BLaER1 (cell line): ENCODE measurements at regions not wholly inside any gene's neighbourhood (a gene's known extent, or its start where the extent isn't known, plus 50 kb on each side); places are given as distances from the start of the nearest gene placed in this dataset.
"Not testable (repeated sequence)": the region's sequence is repeated elsewhere in the genome, so short reads cannot be mapped to it uniquely, and the experiment has no call there.

Experiments
- H3K27ac ChIP-seq: shearing (Covaris generic); formaldehyde crosslinking; 2 replicates; pipeline ENCODE4 v1.8.1; 2022
- H3K27me3 ChIP-seq: shearing (Covaris generic); formaldehyde crosslinking; 2 replicates; pipeline ENCODE4 v1.8.1; 2022
- H3K36me3 ChIP-seq: shearing (Covaris generic); formaldehyde crosslinking; 2 replicates; pipeline ENCODE4 v1.8.1; 2022
- H3K4me1 ChIP-seq: shearing (Covaris generic); formaldehyde crosslinking; 2 replicates; pipeline ENCODE4 v1.8.1; 2022
- H3K4me2 ChIP-seq: shearing (Covaris generic); formaldehyde crosslinking; 2 replicates; pipeline ENCODE4 v1.8.1; 2022
- H3K4me3 ChIP-seq: shearing (Covaris generic); formaldehyde crosslinking; 2 replicates; pipeline ENCODE4 v1.8.1; 2022
- H3K9ac ChIP-seq: shearing (Covaris generic); formaldehyde crosslinking; 2 replicates; pipeline ENCODE4 v1.8.1; 2022
- H3K9me3 ChIP-seq: shearing (Covaris generic); formaldehyde crosslinking; 2 replicates; pipeline ENCODE4 v1.8.1; 2022
- H4K20me1 ChIP-seq: shearing (Covaris generic); formaldehyde crosslinking; 2 replicates; pipeline ENCODE4 v1.8.1; 2022
- Cebpa-rat ChIP-seq: shearing (Covaris generic); IDR thresholded peaks from 2 replicates; pipeline ENCODE4 v1.8.1; 2022

DNA sequence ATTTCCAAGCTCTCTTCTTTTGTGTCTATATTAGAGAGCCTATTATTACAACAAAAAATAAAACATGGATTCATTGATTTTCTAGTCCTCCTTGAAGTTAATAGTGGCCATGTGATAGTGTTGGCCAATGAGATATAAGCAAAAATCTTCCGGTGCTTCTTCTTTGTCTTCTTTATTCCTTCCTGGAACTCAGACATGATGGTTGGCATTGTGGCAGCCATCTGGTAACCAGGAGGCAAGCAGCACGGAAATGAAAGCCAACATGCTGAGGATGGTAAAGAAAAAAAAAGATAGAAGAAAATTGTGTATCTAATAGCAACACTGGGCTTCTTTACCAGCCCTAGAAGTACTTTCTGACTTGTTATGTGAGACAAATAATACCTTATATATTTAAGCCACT lies 50.8 kb upstream of the SEL1L start:
- Histone ChIP-seq H3K4me2 (no peak overlapping the region), H3K9ac (no peak overlapping the region), H3K27me3 (no peaks in the 10 kb centered on the region), H3K4me3 (no peak overlapping the region), H3K27ac (no peak overlapping the region), H3K4me1 (no peaks in the 10 kb centered on the region), H3K9me3 (0 out of 2 replicates have a peak, but pooled peaks cover 5% of the 10 kb centered on the region), H4K20me1 (no peaks in the 10 kb centered on the region), H3K36me3 (no peaks in the 10 kb centered on the region)
- TF ChIP-seq Cebpa-rat = no peak

DNA sequence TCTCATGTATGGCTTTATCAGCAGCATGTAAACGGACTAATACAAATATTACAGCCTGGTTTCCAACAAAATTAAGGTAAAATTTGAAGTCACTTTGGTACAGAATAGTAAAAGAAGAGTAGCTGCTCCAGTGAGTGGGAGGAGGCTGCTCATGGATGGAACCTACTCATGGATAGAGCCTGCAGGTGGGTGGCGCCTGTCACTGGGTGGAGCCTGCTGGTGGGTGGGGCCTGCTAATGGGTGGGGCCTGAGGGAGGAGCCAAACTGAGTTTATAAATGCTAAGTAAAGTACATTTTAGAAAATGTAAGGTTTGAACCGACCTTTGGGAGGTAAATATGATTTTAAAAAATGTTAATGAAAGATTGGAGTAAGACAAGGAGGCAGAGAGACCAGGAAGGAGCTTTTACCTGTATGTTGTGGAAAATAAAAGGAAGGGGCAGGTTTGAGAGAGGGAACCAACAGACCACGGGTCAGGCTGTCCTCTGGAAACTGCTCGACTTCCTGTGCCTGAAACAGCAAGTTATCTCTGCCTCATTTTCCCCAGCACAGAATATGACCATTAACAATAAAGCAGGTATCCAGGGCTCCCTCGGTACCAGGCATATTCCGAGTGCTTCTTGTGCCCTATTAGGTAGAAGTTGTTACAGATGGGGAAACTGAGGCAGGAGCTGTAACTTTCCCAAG lies 55.9 kb upstream of the SEL1L start:
- no peak overlapping the region for H3K4me2 ChIP-seq
- H3K9me3 ChIP-seq = no peaks in the 10 kb centered on the region
- no peaks in the 10 kb centered on the region for H3K36me3 ChIP-seq
- no peaks in the 10 kb centered on the region for H3K27me3 ChIP-seq
- no peak overlapping the region for H3K4me3 ChIP-seq
- no peak overlapping the region for H3K9ac ChIP-seq
- H3K27ac ChIP-seq = no peak overlapping the region
- TF ChIP-seq Cebpa-rat = no peak
- H3K4me1 ChIP-seq = no peaks in the 10 kb centered on the region; the same call in 1 of the 2 replicates
- H4K20me1 ChIP-seq = no peaks in the 10 kb centered on the region

GRCh38 chr14:81591266-81591665 lies 57.6 kb upstream of the SEL1L start:
- no peak for TF ChIP-seq Cebpa-rat
- no peak overlapping the region for H3K4me2 ChIP-seq
- H3K27me3 ChIP-seq = no peaks in the 10 kb centered on the region
- no peaks in the 10 kb centered on the region for H3K9me3 ChIP-seq
- H3K4me3 ChIP-seq = no peak overlapping the region
- H3K4me1 ChIP-seq = no peaks in the 10 kb centered on the region; the same call in 1 of the 2 replicates
- no peaks in the 10 kb centered on the region for H3K36me3 ChIP-seq
- H3K27ac ChIP-seq = no peak overlapping the region
- H4K20me1 ChIP-seq = no peaks in the 10 kb centered on the region
- no peak overlapping the region for H3K9ac ChIP-seq

- Histone ChIP-seq H3K4me1 (no peaks in the 10 kb centered on the region; the same call in 1 of the 2 replicates), H3K9ac (no peak overlapping the region), H3K9me3 (no peaks in the 10 kb centered on the region), H3K27ac (no peak overlapping the region), H3K27me3 (no peaks in the 10 kb centered on the region), H3K4me3 (no peak overlapping the region), H4K20me1 (no peaks in the 10 kb centered on the region), H3K4me2 (no peak overlapping the region), H3K36me3 (no peaks in the 10 kb centered on the region)
- TF ChIP-seq Cebpa-rat = no peak
Observed at GRCh38 chr14:81594012-81594411, 60.4 kb upstream of the SEL1L start.

GRCh38 chr14:81605660-81606059 lies 72.0 kb upstream of the SEL1L start:
- Histone ChIP-seq H3K4me2 (no peak overlapping the region), H3K4me3 (no peak overlapping the region), H3K9me3 (no peaks in the 10 kb centered on the region), H3K9ac (no peak overlapping the region), H3K27me3 (no peaks in the 10 kb centered on the region), H4K20me1 (no peaks in the 10 kb centered on the region), H3K4me1 (no peaks in the 10 kb centered on the region), H3K36me3 (no peaks in the 10 kb centered on the region), H3K27ac (no peak overlapping the region)
- TF ChIP-seq Cebpa-rat = no peak

- H3K9ac ChIP-seq = no peak overlapping the region
- H3K4me1 ChIP-seq = no peaks in the 10 kb centered on the region
- H3K27ac ChIP-seq = no peak overlapping the region
- no peak overlapping the region for H3K4me2 ChIP-seq
- no peaks in the 10 kb centered on the region for H4K20me1 ChIP-seq
- no peak overlapping the region for H3K4me3 ChIP-seq
- no peaks in the 10 kb centered on the region for H3K36me3 ChIP-seq
- H3K9me3 ChIP-seq = 0 out of 2 replicates have a peak, but pooled peaks cover 4% of the 10 kb centered on the region
- TF ChIP-seq Cebpa-rat = no peak
- no peaks in the 10 kb centered on the region for H3K27me3 ChIP-seq
Observed at GRCh38 chr14:81613341-81614045, 79.8 kb upstream of the SEL1L start.

- H3K36me3 ChIP-seq, H3K4me2 ChIP-seq, H3K27ac ChIP-seq, H3K27me3 ChIP-seq, H3K4me1 ChIP-seq, H4K20me1 ChIP-seq, H3K9me3 ChIP-seq, H3K9ac ChIP-seq, H3K4me3 ChIP-seq: not testable (repeated sequence)
Observed at GRCh38 chr14:81614302-81614701, 80.6 kb upstream of the SEL1L start.

- TF ChIP-seq Cebpa-rat = no peak
- Histone ChIP-seq H3K27me3 (no peaks in the 10 kb centered on the region), H4K20me1 (no peaks in the 10 kb centered on the region), H3K9me3 (0 out of 2 replicates have a peak, but pooled peaks cover 4% of the 10 kb centered on the region), H3K36me3 (no peaks in the 10 kb centered on the region), H3K4me3 (no peak overlapping the region), H3K4me1 (peaks cover 5% of the 10 kb centered on the region; the same call in 1 of the 2 replicates), H3K9ac (no peak overlapping the region), H3K27ac (no peak overlapping the region), H3K4me2 (no peak overlapping the region)
Observed at GRCh38 chr14:81618695-81619094, 85.0 kb upstream of the SEL1L start.

GRCh38 chr14:81619816-81620215 lies 86.2 kb upstream of the SEL1L start:
- H3K36me3 ChIP-seq = no peaks in the 10 kb centered on the region
- H3K4me2 ChIP-seq = no peak overlapping the region
- H3K27me3 ChIP-seq = no peaks in the 10 kb centered on the region
- no peak overlapping the region for H3K4me3 ChIP-seq
- H3K9me3 ChIP-seq = no peaks in the 10 kb centered on the region
- no peak overlapping the region for H3K9ac ChIP-seq
- H4K20me1 ChIP-seq = no peaks in the 10 kb centered on the region
- H3K27ac ChIP-seq = no peak overlapping the region
- peaks cover 5% of the 10 kb centered on the region; the same call in 1 of the 2 replicates for H3K4me1 ChIP-seq
- TF ChIP-seq Cebpa-rat = no peak

DNA sequence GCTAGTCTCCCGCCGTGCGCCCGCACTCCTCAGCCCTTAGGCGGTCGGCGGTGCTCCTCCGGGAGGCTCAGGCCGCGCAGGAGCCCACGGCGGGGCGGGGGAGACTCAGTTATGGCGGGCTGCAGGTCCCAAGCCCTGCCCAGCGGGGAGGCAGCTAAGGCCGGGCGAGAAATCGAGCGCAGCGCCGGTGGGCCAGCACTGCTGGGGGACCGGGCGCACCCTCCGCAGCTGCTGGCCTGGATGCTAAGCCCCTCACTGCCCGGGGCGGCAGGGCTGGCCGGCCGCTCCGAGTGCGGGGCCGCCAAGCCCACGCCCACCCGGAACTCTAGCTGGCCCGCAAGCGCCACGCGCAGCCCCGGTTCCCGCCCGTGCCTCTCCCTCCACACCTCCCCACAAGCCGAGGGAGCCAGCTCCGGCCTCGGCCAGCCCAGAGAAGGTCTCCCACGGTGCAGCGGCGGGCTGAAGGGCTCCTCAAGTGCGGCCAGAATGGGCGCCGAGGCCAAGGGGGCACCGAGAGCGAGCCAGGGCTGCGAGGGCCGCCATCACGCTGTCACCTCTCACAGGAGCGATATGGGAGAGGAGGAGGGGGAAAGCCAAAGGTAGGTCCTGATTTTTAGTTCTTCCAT lies 90.2 kb upstream of the SEL1L start:
- not testable (repeated sequence) for H3K9ac ChIP-seq, H3K27me3 ChIP-seq, H3K9me3 ChIP-seq, H3K4me2 ChIP-seq, H3K36me3 ChIP-seq, H4K20me1 ChIP-seq, H3K4me1 ChIP-seq, H3K27ac ChIP-seq, H3K4me3 ChIP-seq
